ENCODE measurements at regions not wholly inside any gene's neighbourhood (a gene's known extent, or its start where the extent isn't known, plus 50 kb on each side); places are given as distances from the start of the nearest gene placed in this dataset.
"Not testable (repeated sequence)": the region's sequence is repeated elsewhere in the genome, so short reads cannot be mapped to it uniquely, and the experiment has no call there.

DNA sequence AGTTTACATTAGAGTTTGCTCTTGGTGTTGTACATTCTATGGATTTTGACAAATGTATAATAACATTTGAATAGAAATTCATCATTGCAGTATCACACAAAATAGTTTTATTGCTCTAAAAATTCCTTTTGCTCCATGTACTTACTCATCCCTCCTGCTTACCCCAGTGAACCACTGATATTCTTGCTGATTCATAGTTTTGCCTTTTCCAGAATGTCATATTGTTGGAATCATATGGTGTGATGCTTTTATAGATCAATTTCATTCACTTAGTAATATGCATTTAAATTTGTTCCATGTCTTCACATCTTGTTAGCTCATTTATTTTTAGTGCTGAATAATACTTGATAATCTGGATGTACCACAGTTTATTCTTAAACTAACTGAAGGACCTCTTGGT, 1593.2 kb downstream of the C4orf33 start:
- DNase-seq, result peak; percentile 26

GRCh38 chr4:130698251-130698650, 1602.3 kb downstream of the C4orf33 start:
- DNase-seq, result no peak

DNA sequence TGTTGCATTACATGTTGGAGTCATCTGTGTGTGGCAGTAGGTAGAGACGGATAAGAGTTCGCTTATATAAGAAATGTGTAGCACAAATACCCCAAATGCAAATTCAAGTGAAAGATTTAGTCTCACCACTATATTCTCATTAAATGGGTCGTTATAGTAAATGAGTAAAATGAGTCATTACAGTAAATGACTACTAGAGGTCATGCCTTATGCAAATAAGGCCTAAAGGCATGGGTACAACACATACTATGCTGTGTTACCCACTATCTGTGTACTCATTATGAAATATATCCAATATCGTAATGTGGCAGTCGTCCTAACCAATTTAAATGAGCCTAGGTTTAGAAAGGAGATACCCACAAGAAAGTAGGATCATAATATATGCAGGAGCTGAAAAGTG, 1603.1 kb downstream of the C4orf33 start:
- no peak for DNase-seq

- no peak for DNase-seq
Measured at GRCh38 chr4:130703211-130703935, 1607.4 kb downstream of the C4orf33 start.

DNA sequence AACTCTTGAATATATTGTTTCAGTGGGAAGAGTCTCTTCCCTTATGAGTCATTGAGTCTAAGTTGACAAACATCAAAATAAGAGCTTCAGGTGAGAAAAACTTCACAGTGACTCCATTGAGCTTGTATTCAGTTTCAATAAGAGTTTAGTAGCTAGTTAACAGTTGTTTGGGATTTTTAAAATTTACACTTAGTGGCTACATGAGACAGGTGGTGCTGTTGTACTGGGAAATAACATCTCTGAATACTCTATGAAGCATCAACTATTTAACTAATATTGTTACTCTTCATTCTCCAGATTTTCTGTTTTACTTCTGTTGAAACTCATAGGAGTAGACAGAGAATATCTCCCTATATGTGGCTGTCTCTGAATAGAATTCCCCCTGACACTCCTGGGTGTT, 1609.1 kb downstream of the C4orf33 start:
- DNase-seq, result no peak

- peak; percentile 40 for DNase-seq
Measured at GRCh38 chr4:130712038-130712437, 1616.1 kb downstream of the C4orf33 start.

DNA sequence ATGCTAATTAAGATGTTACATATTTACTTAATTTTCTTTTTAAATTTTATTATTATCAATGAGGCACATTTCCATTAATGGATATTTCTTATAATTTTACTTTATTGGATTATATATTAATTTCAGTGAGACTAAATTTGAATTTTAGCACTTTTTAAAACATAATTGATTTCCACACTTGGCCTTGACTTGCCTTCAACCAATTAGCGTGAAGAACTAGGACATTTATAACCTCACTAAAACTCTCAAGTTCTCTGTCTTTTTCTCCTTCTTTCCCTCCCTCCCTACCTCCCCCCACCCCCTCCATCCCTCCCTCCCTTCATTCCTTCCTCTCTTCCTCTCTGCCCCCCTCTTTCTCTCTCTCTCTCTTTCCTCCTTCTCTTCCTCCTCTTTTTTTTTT, 1618.1 kb downstream of the C4orf33 start:
- no peak for DNase-seq

DNA sequence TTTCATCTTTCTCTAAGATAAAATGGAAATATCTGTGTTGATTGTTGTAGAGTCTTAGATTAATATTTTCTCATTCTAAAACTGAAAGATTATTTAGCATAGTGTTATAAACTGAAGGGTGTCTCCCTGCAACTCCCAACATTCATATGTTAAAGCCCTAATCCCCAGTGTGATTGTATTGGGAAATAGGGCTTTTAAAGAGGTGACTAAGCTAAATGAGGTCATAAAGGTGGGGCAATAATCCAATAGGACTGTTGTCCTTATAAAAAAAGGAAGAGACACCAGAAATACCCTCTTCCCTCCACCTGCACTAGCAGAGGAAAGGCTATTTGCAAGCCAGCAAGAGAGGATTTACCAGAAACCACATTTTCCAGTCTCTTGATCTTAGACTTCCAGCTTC, 1626.4 kb downstream of the C4orf33 start:
- no peak for DNase-seq

GRCh38 chr4:130736436-130737185, 1640.7 kb downstream of the C4orf33 start:
- DNase-seq, result no peak

DNA sequence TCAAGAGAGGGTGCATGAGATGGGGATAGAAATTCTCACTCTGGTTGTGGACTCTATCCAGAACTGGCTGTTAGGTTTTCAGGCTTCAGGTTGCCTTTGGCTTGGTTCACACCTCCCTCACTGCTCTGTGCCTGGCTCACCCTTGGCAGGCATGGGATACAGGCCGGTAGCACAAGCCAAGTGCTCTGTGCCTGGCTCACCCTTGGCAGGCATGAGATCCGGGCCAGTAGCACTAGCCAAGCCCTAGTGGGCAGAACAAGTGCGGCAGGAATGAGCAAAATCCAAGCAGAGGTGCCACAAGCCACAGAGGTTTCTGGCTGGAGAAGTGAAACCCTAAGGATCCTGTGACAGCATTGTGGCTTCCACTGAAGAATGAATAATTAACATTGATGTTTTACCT, 1642.3 kb downstream of the C4orf33 start:
- DNase-seq, result no peak

DNA sequence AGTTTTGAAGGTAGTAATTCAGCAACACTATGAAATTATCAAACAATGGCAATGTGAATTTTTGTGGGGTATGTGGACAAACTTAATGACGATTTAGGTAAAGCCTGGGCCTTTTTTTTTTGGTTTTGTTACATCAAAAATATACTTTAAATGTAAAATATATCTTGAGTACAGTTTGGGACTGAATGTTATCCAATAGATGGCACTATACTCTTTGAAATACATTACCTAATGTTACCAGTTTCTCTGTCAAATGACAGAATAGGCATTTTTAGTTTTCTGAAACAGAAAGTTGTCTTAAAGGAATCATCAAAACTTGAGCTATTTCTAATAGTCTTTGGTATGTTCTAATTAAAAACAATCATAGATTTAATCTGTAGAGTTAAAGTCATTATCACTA, 1651.9 kb downstream of the C4orf33 start:
- peak; percentile 2 for DNase-seq

GRCh38 chr4:130753926-130754325, 1658.0 kb downstream of the C4orf33 start:
- no peak for DNase-seq

- peak; percentile 4 for DNase-seq
Measured at GRCh38 chr4:130760246-130760645, 1664.3 kb downstream of the C4orf33 start.

DNA sequence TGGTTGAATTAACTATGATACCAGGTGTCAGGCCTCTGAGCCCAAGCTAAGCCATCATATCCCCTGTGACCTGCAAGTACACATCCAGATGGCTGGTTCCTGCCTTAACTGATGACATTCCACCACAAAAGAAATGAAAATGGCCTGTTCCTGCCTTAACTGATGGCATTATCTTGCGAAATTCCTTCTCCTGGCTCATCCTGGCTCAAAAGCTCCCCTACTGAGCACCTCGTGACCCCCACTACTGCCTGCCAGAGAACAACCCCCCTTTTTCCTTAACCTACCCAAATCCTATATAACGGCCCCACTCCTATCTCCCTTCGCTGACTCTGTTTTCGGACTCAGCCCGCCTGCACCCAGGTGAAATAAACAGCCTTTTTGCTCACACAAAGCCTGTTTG, 1671.4 kb downstream of the C4orf33 start:
- DNase-seq, result not testable (repeated sequence)

DNA sequence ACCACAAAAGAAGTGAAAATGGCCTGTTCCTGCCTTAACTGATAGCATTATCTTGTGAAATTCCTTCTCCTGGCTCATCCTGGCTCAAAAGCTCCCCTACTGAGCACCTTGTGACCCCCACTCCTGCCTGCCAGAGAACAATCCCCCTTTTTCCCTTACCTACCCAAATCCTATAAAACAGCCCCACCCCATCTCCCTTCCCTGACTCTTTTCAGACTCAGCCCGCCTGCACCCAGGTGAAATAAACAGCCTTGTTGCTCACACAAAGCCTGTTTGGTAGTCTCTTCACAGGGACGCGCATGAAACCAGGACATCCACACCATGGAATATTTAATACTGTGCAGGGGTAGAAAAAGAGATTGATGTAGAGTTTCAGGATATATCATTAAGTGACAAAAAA, 1677.0 kb downstream of the C4orf33 start:
- DNase-seq, result not testable (repeated sequence)

DNA sequence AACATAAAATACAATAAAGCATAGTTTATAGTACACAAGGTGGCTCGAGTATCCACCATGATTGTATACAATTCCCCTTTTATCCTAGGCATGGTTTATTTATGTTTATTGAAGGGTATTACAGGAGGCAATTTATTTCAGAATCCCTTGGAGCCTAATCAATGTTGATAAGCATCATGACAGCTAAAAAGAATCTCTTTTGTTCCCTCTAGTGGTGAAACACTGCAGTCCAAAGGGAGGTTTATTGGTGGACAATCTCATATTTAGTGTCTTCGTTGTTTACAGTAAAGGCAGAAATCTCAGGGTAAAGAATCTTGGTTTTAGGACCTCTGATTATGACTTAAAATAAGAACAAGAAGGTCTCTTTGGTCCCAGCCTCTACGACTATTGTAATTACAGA, 1712.5 kb downstream of the C4orf33 start:
- DNase-seq, result peak; percentile 6

DNA sequence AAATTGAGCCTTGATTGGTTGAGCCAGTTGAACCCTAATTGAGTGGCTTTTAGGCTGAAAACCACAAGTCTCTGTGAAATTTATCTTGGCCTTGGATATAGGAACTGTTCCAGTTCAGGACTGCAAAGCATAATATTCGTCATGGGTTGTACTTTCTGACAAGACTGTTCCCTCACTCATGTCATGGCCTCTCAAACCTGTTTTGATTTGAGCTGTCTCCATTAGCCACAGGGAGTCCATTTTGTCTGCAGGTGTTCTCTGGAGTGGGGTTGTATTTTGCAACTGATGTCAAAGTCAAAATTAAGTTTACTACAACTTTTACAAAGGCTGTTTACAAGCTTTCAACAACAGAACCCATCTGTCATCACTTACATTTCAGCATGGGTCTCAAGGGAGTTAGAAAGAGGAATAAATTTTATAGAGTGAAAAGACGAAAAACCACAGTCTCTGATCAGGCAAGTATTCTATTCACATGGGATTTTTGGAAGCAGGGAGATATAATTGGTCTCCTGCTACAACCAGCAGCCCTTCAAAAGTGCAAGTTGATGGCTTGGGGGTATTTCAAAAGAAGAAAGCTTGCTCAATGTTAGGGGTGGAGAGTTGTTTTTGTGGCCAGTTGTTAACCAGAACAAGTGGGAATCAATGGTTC, 1716.3 kb downstream of the C4orf33 start:
- no peak for DNase-seq

DNA sequence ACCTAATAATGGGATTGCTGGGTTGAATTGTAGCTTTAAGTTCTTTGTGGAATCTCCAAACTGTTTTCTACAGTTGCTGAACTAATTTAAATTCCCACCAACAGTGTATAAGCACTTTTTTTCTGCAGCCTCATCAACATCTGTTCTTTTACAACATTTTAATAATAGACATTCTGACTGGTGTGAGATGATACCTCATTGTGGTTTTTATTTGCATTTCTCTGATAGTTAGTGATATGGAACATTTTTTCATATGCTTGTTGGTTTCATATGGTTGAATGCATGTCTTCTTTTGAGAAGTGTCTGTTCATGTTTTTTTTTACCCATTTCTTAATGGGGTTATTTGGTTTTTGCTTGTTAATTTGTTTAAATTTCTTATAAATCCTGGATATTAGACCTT, 1718.9 kb downstream of the C4orf33 start:
- DNase-seq, result no peak

DNA sequence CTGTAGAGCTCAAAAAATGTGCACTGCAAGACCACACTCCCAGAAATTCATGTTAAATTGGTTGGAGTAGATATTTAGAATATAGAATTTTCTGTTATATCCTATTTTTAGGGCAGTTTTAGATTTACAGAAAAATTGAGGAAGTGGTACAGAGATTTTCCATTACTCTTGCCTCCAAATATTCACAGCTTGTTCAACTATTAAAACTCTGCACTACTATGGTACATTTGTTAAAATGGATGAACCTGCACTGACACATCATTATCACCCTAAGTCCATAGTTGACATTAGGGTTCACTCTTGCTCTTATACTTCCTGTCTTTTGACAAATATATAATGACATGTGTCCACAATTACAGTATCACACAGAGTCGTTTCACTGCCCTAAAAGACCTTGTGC, 1724.5 kb downstream of the C4orf33 start:
- DNase-seq, result no peak

GRCh38 chr4:130825284-130825683, 1729.3 kb downstream of the C4orf33 start:
- DNase-seq, result peak; percentile 2

GRCh38 chr4:130850019-130850524, 1754.1 kb downstream of the C4orf33 start:
- DNase-seq, result no peak

- DNase-seq, result no peak
Measured at GRCh38 chr4:130851107-130851506, 1755.2 kb downstream of the C4orf33 start.

GRCh38 chr4:130851932-130852331, 1756.0 kb downstream of the C4orf33 start:
- no peak for DNase-seq

GRCh38 chr4:130855533-130855932, 1759.6 kb downstream of the C4orf33 start:
- no peak for DNase-seq

Data from fibroblast of skin of scalp (primary cell).